HEK293 (cell line): ENCODE measurements at regions not wholly inside any gene's neighbourhood (a gene's known extent, or its start where the extent isn't known, plus 50 kb on each side); places are given as distances from the start of the nearest gene placed in this dataset.

Experiments used
- CTCF ChIA-PET: fragments of 350-600 bp; formaldehyde crosslinking; extraction: SDS; loops from one replicate; lab custom pipeline; 2021; ENCODE audit warnings: antibody characterized with exemption; lab: Yijun Ruan, JAX
- POLR2A ChIA-PET: fragments of 300-600 bp; formaldehyde crosslinking; extraction: SDS; loops from one replicate; lab custom pipeline; 2020; ENCODE audit warnings: antibody characterized with exemption, inconsistent platforms; lab: Yijun Ruan, JAX
- H3K27ac ChIP-seq: fragments of 200-500 bp; sonication (Bioruptor generic); 2 replicates; pipeline ENCODE4 v1.5.1; 2014; ENCODE audit warnings: low read depth, low read length, control low read depth, inconsistent platforms; ENCODE audit errors: extremely low read depth
- H3K36me3 ChIP-seq, 2 experiments: fragments of 200-500 bp in 1 of 2; sonication (Bioruptor generic) in 1 of 2; 1 replicate in 1 of 2; 2 replicates in 1 of 2; pipeline ENCODE4 v1.5.1; 2014 to 2017; ENCODE audit warnings: inconsistent platforms in 2 of 2, low read length in 2 of 2; ENCODE audit not compliant: control insufficient read depth in 2 of 2, insufficient read depth in 1 of 2
- H3K4me1 ChIP-seq: fragments of 200-500 bp; sonication (Bioruptor generic); 2 replicates; pipeline ENCODE4 v1.5.1; 2014; ENCODE audit warnings: mild to moderate bottlenecking, low read length, inconsistent platforms; ENCODE audit not compliant: control insufficient read depth, insufficient read depth
- H3K4me3 ChIP-seq: 2 replicates; pipeline ENCODE4 v1.5.1; 2011; ENCODE audit warnings: low read depth, mild to moderate bottlenecking, control low read depth, low read length, moderate library complexity
- H3K9me3 ChIP-seq: fragments of 200-500 bp; sonication (Bioruptor generic); 2 replicates; pipeline ENCODE4 v1.5.1; 2014; ENCODE audit warnings: low read depth, low read length, inconsistent platforms; ENCODE audit not compliant: control insufficient read depth, insufficient read depth
- BCL11A ChIP-seq: fragments of 450-650 bp; formaldehyde crosslinking; IDR thresholded peaks from 2 replicates; pipeline ENCODE4 v1.5.1; 2016; ENCODE audit warnings: low read depth, missing biosample characterization, missing genetic modification characterization
- BCL11B ChIP-seq: fragments of 450-650 bp; formaldehyde crosslinking; IDR thresholded peaks from 2 replicates; pipeline ENCODE4 v1.5.1; 2016; ENCODE audit warnings: low read depth, missing biosample characterization, missing genetic modification characterization
- GLI2 ChIP-seq: fragments of 450-650 bp; formaldehyde crosslinking; IDR thresholded peaks from 2 replicates; pipeline ENCODE4; 2017; ENCODE audit warnings: missing biosample characterization, missing genetic modification characterization, low read depth, borderline replicate concordance
- KLF8 ChIP-seq: fragments of 450-650 bp; formaldehyde crosslinking; IDR thresholded peaks from 2 replicates; pipeline ENCODE4 v1.5.1; 2016; ENCODE audit warnings: missing biosample characterization, missing genetic modification characterization
- OSR2 ChIP-seq: fragments of 450-650 bp; formaldehyde crosslinking; IDR thresholded peaks from 2 replicates; pipeline ENCODE4 v1.5.1; 2016; ENCODE audit warnings: missing biosample characterization, missing genetic modification characterization
- OVOL3 ChIP-seq: fragments of 450-650 bp; formaldehyde crosslinking; IDR thresholded peaks from 2 replicates; pipeline ENCODE4 v1.5.1; 2016; ENCODE audit warnings: missing biosample characterization, missing genetic modification characterization
- PRDM10 ChIP-seq: fragments of 450-650 bp; formaldehyde crosslinking; IDR thresholded peaks from 2 replicates; pipeline ENCODE4 v1.5.1; 2016; ENCODE audit warnings: missing biosample characterization, missing genetic modification characterization
- ZBTB1 ChIP-seq: fragments of 450-650 bp; formaldehyde crosslinking; IDR thresholded peaks from 2 replicates; pipeline ENCODE4 v1.5.1; 2016; ENCODE audit warnings: missing biosample characterization, missing genetic modification characterization
- ZBTB44 ChIP-seq: fragments of 450-650 bp; IDR thresholded peaks from 2 replicates; pipeline ENCODE4 v1.5.1; 2018; ENCODE audit warnings: missing biosample characterization, mild to moderate bottlenecking, missing genetic modification characterization
- ZBTB48 ChIP-seq: fragments of 450-650 bp; formaldehyde crosslinking; IDR thresholded peaks from 2 replicates; pipeline ENCODE4 v1.5.1; 2016; ENCODE audit warnings: missing biosample characterization, missing genetic modification characterization
- ZBTB7A ChIP-seq: fragments of 450-650 bp; formaldehyde crosslinking; IDR thresholded peaks from 2 replicates; pipeline ENCODE4 v1.5.1; 2016; ENCODE audit warnings: low read depth, missing biosample characterization, missing genetic modification characterization
- ZNF148 ChIP-seq: fragments of 450-650 bp; formaldehyde crosslinking; IDR thresholded peaks from 2 replicates; pipeline ENCODE4 v1.5.0; 2017; ENCODE audit warnings: missing biosample characterization, missing genetic modification characterization, borderline replicate concordance
- ZNF184 ChIP-seq: fragments of 450-650 bp; IDR thresholded peaks from 2 replicates; pipeline ENCODE4 v1.5.1; 2018; ENCODE audit warnings: missing biosample characterization, mild to moderate bottlenecking, missing genetic modification characterization
- ZNF324 ChIP-seq: fragments of 450-650 bp; formaldehyde crosslinking; IDR thresholded peaks from 2 replicates; pipeline ENCODE4 v1.5.1; 2016; ENCODE audit warnings: missing biosample characterization, missing genetic modification characterization
- ZNF398 ChIP-seq: fragments of 450-650 bp; formaldehyde crosslinking; IDR thresholded peaks from 2 replicates; pipeline ENCODE4 v1.5.1; 2017; ENCODE audit warnings: missing biosample characterization, missing genetic modification characterization
- ZNF416 ChIP-seq: fragments of 450-650 bp; formaldehyde crosslinking; IDR thresholded peaks from 2 replicates; pipeline ENCODE4 v1.5.1; 2016; ENCODE audit warnings: missing biosample characterization, missing genetic modification characterization
- ZNF426 ChIP-seq: fragments of 450-650 bp; formaldehyde crosslinking; IDR thresholded peaks from 2 replicates; pipeline ENCODE4 v1.5.1; 2017; ENCODE audit warnings: missing biosample characterization, missing genetic modification characterization, mild to moderate bottlenecking, inconsistent platforms, moderate library complexity
- ZNF48 ChIP-seq: fragments of 450-650 bp; formaldehyde crosslinking; IDR thresholded peaks from 2 replicates; pipeline ENCODE4 v1.5.1; 2016; ENCODE audit warnings: missing biosample characterization, missing genetic modification characterization
- ZNF529 ChIP-seq: fragments of 450-650 bp; formaldehyde crosslinking; IDR thresholded peaks from 2 replicates; pipeline ENCODE4 v1.5.1; 2017; ENCODE audit warnings: missing genetic modification characterization, missing biosample characterization; ENCODE audit not compliant: insufficient replicate concordance
- ZNF549 ChIP-seq: fragments of 450-650 bp; IDR thresholded peaks from 2 replicates; pipeline ENCODE4 v1.5.1; 2018; ENCODE audit warnings: missing biosample characterization, missing genetic modification characterization, mild to moderate bottlenecking, inconsistent platforms, moderate library complexity
- ZNF560 ChIP-seq: fragments of 450-650 bp; formaldehyde crosslinking; IDR thresholded peaks from 2 replicates; pipeline ENCODE4 v1.5.1; 2017; ENCODE audit warnings: missing biosample characterization, missing genetic modification characterization, borderline replicate concordance
- ZNF626 ChIP-seq: fragments of 450-650 bp; sonication (Bioruptor Pico); formaldehyde crosslinking; IDR thresholded peaks from 2 replicates; pipeline ENCODE4 v1.5.1; 2018; ENCODE audit warnings: missing biosample characterization, missing genetic modification characterization, inconsistent platforms
- ZNF704 ChIP-seq: fragments of 450-650 bp; formaldehyde crosslinking; IDR thresholded peaks from 2 replicates; pipeline ENCODE4 v1.5.1; 2016; ENCODE audit warnings: missing biosample characterization, missing genetic modification characterization
- ZNF837 ChIP-seq: fragments of 450-650 bp; formaldehyde crosslinking; IDR thresholded peaks from 2 replicates; pipeline ENCODE4 v1.5.1; 2016; ENCODE audit warnings: missing biosample characterization, missing genetic modification characterization
- ZSCAN5A ChIP-seq: fragments of 450-650 bp; formaldehyde crosslinking; IDR thresholded peaks from 2 replicates; pipeline ENCODE4 v1.5.1; 2016; ENCODE audit warnings: missing biosample characterization, missing genetic modification characterization

GRCh38 chr13:99640260-99640659 lies 139.0 kb downstream of the TM9SF2 start:
- Histone ChIP-seq H3K4me1 (0 out of 2 replicates have a peak, but pooled peaks cover 2% of the 10 kb centered on the region), H3K36me3 (no peaks in the 10 kb centered on the region), H3K4me3 (no peak overlapping the region), H3K27ac (no peak overlapping the region), H3K9me3 (no peaks in the 10 kb centered on the region)
- CTCF ChIA-PET: no interaction called here
- POLR2A ChIA-PET: no interaction called here
- TF ChIP-seq ZNF837 (tag by site-specific recombination) (no peak), ZBTB44 (tag by site-specific recombination) (no peak), ZNF148 (tag by site-specific recombination) (no peak), ZNF626 (tag by site-specific recombination) (no peak), ZNF184 (no peak), GLI2 (tag by site-specific recombination) (peak; percentile 79), ZNF416 (tag by site-specific recombination) (no peak), ZBTB1 (no peak), OVOL3 (no peak), ZNF560 (tag by site-specific recombination) (no peak), ZSCAN5A (tag by site-specific recombination) (no peak), PRDM10 (peak; percentile 85), ZBTB7A (no peak), ZNF324 (tag by site-specific recombination) (no peak), ZNF426 (tag by site-specific recombination) (peak; percentile 8; the same call in 1 of the 2 replicates), ZNF48 (tag by site-specific recombination) (no peak), ZNF704 (no peak), ZBTB48 (tag by site-specific recombination) (no peak), ZNF549 (no peak), BCL11A (tag by site-specific recombination) (peak; percentile 52; the same call in 1 of the 2 replicates), ZNF529 (tag by site-specific recombination) (no peak), OSR2 (tag by site-specific recombination) (peak; percentile 85; the same call in 1 of the 2 replicates), KLF8 (tag by site-specific recombination) (no peak), BCL11B (tag by site-specific recombination) (peak; percentile 90), ZNF398 (tag by site-specific recombination) (no peak)
